HG03139 (cell line): ENCODE measurements at regions not wholly inside any gene's neighbourhood (a gene's known extent, or its start where the extent isn't known, plus 50 kb on each side); places are given as distances from the start of the nearest gene placed in this dataset.

Source experiments
- ATAC-seq: cut with Tn5 transposase; IDR thresholded peaks from one replicate; pipeline ENCODE4 v1.9.1; 2021; ENCODE audit not compliant: unreplicated experiment

DNA sequence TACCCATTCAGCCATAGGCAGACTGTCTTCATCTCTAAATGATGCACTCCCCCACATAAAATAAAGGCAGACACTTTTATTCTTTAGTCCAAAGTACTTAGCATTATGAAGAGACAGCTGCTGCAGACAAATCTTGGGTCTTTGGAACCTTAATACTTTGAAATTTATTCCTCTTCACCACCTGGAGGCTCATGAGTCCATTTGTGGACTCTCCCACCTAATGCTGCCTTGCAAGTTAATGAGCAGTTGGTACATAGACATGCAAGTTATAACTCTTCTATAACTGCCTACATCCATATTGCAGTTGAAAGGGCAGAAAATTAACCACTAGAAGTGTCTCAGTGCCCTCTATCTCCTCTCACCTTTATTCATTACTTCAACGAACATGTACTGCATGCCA is 118.6 kb upstream of the CPEB2 start:
- no peak for ATAC-seq

DNA sequence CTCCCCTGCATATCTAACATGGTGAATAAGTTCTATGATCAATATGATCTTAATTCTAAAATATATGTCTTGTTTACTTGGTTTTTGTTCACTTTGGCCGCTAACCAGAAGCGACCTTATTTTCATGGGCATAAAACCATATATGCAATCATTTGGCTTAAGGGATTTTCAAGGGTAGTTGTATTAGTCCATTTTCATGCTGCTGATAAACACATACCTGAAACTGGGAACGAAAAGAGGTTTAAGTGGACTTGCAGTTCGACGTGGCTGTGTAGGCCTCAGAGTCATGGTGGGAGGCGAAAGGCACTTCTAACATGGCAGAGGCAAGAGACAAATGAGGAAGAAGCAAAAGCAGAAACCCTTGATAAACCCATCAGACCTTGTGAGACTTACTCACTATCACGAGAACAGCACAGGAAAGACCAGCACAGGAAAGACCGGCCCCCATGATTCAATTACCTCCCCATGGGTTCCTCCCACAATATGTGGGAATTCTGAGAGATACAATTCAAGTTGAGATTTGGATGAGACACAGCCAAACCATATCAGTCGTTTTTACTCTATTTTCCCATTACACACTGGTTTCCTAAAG is 114.3 kb upstream of the CPEB2 start:
- no peak for ATAC-seq

DNA sequence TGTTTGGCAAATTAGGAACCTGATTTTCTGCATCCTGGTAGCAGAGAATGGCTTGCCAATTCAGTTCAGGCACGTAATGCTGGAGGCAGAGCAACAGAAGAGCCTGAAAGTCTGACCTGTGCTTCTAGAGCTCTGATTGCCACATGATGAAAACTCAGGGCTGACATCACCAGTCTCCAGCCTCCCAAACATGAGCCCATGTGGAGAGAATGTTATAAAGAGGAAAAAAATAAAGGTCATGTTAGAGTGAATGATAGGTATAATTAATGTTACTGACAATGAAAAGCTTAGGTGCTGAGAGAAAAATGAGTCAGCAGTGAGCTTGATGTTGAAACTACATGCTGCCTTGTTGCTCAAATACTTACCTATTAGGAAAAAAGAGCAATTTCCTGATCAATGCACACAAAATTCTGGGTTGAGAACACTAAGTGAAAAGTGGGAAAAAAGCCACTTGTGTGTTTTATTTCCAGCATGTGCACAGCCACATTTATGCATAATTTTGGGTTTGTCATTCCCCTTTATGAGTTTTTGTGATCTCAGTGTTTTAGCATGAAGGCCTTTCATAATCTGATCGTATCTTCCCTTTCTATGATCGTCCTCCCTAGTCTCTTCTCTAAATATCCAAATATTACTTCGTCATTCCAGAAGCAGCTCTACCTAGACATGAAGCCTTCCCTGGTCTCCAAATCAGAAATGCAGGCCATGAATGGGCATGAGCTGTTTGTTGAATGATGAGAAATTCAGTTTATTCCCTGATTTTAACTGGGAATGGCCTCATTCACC is 113.3 kb upstream of the CPEB2 start:
- ATAC-seq = no peak

DNA sequence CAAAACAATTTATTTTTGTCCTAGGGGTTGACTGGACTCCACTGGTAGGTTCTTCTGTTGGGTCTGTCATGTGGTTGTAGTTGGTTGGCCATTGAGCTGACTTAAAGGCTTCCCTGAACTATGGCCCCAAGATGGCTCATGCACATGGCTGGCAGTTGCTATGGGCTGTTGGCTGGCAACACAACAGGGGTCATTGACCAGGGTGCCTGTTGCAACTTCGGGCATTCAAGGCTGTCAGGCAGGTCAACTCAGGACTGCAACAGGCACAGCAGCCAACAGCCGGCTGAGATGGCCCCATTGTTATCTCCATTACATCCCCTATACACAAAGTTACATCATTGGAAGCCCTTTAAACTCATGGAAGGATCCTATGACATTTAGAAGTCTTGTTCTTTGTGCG is 109.7 kb upstream of the CPEB2 start:
- no peak for ATAC-seq

DNA sequence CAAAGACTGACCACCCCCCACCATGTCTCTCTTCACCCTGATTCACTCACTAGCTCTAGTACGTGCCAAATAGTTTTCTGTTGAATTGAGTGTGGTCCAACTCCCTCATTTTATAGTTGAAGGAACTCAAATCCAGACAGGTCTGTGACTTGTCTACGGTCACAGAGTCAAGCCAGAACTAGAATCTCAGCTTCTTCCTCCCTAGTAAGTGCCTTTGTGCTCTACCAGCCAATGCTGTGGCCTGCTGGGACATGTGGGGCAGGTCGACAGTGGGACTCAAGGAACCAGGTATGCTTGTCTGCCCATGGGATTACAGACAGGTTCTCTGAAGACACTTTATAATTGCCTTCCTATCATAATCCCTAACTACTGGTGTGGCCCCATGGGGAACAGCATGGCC is 108.6 kb upstream of the CPEB2 start:
- ATAC-seq = no peak

DNA sequence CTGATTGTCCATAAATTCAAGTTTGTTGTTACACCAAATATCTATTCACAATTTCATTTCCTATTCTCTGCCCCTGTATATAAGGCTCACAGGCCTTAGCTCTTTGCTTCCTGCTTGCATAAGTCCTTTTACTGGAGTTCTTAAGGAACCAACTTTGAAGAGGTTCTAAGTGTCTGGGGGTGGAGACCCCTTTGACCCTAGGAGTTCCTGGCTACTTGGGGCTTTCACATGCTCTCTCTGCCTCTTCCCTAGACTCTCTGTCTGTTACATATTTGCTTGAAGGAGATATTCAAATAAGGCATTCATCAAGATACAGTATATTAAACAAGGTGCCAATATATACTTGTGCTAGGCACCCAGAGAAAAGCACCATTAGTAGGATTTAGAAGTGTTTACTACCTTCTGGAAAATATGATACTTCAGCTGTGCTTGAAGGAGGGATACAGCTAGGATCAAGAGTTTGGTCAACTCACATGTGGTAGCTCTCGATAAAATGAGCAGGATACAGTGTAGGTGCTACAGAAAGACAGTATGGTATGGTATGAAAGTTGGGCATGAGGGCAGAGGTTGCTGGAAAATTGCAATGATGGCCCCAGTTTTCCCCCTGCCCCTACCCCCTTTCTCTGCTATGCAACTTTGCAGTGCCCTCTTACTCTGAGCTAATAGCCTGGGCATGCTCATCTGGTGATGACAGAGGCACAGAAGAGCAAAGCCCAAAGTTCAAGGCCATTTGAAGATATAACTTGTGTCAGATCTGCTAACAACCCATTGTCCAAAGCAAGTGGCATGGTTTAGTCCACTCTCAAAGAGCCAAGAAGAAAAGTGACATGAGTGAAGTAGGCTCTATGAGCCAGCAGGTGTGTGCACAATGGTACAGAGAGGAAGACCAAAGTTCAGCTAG is 107.6 kb upstream of the CPEB2 start:
- ATAC-seq = no peak

DNA sequence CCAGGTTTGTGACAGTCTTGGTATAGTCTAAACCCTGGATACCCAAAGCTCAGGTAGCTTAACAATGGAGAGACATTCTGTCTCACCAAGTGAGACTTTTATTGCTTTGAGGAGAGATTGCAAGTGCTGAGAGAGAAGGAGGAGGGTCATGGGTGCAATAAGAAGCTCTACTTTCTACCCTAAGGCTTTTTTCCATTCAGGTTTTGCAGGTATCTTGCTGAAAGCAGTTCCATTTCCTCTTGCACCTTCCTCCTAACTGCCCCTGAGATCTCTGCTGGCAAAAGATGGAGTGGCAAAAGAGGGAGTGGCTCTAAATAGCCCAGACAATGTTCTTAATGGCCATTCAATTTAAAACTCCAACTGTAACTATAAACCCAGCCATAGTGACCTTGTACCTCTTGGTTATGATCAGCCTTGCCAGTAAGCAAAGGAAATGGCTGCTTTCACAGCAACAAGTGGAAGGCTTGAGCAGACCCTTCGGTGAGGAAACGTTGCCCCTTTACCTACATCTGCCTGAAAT is 105.6 kb upstream of the CPEB2 start:
- no peak for ATAC-seq

DNA sequence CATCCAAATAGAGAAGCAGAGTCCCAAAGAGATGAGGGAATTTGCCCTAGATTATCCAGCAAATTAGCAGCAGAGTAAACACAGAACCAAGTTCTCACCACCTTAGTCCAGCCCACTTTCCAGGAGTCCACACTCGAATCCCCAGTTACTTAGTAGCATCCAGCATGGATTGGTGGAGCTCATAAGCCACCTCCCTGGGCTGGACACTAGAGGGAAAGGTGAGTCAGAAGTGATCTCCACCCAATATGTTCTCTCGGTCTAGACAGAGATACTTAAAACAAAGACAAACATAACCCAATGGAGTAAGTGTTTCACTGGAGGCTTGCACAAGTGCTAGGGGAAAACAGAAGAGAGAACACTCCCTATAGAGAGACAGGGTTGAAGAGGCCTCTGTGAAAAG is 105.1 kb upstream of the CPEB2 start:
- no peak for ATAC-seq

DNA sequence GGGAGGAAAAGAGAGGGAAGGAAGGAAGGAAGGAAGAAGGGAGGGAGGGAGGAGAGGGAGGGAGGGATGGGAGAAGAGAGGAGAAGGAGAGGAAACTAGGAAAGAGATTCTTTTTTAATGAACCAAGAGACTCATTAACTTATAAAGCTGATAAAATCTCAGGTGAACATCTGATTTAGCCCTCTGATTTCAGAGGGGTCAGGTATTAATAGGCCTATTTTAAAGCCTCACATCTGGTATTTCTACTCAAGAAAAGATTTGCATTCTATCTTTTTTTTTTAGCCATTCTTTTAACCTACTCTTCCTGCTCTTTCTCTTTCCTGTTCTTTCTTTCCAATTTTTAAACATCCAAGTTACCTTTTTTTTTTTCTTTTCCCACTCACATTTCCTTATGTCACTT is 103.3 kb upstream of the CPEB2 start:
- ATAC-seq = no peak

DNA sequence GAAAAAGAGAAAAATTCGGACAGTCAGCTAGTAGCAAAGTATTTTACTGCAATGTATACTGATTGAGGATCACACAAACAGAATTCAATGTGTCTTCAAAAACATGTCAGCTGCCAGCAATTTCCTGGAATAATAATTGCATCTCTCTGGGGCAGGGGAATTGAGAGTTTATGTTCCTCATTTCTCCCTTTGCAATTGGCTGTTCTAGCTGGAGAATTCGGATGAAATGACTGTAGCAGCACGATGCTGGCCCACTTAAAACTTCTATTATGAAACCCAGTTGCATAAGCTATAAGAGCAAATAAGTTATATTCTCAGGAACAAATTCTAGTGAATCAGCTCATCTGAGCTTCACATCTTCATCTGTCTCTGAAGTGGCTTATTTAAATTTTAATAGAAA is 99.9 kb upstream of the CPEB2 start:
- ATAC-seq = no peak

DNA sequence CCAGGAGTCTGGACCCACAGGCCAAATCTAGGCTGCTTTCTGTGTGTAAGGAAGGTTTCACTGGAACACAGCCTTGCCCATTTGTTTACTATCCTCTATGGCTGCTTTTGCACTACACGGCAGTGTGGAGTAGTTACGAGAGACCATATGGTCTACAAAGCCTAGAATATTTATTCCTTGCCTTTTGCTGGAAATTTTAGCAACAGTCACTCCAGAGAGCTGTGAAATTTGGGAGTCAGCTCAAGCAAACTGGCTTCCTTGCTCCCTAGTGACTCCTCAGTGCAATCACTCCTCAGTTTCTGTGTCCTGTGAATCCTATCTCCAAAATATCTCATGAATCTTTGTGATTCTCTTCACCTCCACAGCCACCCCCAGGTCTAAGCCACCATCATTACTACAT is 99.0 kb upstream of the CPEB2 start:
- no peak for ATAC-seq

DNA sequence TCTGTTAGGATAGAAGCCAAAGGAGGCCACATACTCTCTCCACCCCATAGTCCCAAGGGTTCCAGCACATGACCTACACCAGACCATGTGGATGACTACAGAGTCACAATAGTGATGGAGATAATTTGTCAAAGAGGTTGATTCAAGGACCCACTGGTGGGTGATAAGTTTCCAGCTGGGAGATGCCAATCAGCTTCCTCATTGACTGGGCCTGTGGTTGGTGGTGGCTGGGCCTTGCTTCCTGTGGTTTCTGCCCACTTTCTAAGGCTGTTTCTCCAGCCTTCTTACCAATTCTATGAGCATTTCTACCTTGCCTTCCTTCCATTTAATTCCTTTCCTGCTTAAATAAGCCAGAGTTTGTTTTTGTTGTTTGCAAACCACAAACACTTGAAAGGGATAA is 95.5 kb upstream of the CPEB2 start:
- no peak for ATAC-seq

DNA sequence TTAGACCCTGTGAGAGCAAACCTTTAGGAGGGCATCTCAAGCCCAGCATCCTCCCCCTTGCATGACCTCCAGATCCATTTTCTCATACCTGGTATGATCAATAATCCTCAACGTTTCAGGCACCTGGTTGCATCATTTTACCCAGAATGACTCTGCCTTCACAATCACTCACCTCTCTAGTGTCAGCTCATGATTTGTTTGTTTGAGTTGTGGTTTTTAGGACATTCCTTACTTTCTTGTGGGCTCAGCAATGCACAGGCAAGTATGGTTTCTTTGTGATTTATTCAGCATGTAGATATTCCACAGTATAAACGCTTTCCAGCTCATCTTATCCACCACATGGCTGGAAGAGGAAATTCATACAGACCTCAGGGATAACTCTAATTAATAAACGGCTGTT is 93.6 kb upstream of the CPEB2 start:
- ATAC-seq = no peak

DNA sequence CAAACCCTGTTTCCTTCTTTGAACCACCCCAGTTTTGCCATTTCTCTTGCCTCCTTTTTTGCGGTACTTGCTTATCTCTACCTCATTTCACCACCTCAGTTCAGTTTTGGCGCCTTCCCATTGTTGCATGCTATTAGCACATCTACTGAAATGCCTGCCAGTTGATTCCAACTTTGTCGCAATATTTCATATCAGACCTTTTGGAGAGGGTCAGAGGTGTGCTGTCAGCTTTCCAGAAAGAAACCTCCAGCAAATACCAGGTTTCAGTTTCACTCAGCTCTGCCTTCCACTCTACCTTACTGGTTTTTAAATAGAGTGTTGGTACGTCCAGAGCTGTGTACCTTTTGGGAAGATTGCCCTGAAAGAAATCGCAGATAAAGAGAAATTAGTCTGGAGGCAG is 91.9 kb upstream of the CPEB2 start:
- ATAC-seq = no peak

DNA sequence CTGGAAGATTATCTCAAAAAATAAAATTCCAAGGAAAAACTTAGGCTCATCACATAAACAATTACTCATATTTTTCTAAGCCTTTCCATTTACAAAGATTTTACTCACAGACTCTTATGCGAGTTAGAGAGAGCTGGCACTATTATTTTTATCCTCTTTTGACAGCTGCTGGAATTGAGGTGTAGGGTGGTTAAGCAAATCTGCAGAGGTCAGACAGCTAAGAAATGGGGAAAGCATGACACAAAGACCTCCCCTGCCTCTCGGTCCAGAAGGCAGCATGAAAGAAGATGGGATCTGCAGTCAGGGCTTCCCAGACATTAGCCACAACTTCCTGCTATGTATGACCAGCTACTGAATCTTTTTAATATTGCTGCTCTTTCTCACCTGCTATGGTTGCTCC is 89.9 kb upstream of the CPEB2 start:
- no peak for ATAC-seq

DNA sequence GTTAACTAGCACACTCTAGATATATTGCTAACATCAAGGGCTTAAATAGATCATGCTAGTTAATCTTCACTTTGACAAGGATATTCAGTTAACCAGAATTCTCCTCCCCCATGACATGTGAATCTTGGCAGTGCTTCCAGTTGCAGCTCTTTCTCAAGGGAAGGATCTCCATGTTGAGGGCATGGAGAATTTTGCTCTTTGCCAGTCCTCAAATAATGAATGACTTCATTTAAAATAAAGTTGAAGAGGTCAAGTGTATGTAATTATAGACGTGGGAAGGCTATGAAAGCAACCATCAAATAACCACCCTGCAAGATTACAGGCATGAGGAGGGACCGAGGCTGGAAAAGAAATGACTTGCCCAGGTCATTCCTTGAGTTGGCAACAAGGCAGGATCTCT is 87.3 kb upstream of the CPEB2 start:
- ATAC-seq = no peak

DNA sequence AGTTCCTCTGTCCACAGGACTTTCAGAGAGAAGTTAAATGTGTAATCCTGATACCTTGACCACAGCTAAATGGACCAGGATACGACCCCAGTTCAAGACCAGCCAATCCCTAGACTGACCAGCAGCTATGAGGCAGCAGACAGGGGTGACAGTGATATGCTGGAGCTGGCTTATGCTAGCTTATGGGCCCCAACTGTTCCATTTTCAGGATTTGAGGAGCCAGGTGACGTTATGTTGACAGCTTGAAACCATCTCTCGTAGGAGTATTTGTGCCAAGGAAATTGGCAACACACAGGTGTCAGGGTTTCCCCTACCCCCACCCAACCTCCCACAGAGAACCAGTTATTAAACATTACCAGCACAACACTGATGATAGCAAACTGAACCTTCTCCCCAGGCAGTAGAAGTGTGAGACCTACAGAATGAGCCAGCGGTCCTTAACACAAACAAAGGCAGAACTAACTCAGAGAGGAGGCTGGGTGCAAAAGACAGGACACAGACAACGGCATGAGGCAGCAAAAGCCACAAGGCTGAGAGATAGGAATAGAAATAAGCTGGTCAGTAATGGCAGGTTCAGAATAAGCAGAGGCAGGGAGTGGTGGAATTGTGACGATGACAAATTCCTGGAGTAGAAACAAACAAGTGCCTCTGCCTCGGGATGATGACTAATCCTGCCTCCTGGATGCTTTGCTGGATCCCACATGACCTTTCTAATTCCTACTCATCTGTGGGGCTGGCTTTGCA is 85.6 kb upstream of the CPEB2 start:
- no peak for ATAC-seq

DNA sequence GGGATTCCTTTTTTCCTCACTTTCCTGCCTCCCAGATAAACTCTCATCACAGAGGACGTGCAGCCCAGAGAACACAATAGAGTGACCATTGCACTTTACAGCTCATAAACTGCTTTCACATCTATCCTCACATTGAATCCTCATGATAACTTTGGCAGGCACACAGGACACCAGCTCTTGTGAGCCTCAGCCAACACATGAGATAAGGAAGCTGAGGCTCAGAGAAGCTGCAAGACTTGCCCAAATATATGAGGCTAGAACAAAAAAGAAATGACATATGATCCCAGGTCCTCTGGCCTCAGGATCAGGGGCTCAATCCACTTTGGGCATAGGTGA is 85.0 kb upstream of the CPEB2 start:
- no peak for ATAC-seq

DNA sequence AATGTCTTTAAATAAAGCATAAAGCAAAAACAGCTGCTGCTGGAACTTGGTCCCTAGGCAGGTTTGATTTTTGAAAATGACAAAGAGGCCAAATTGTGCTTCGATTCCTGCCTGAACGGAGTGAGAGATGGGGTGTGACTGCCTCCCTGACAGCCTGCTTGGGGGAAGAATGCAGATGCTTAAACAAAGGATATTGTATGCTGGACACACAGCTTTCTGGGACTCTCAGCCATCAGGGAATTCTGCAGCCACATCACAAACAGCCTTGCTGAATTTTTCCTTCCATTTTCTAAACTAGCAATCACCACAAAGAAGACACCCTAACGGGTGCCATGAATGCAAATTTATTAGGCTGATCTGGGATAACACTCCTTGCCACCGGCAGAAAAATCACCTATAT is 83.9 kb upstream of the CPEB2 start:
- no peak for ATAC-seq

DNA sequence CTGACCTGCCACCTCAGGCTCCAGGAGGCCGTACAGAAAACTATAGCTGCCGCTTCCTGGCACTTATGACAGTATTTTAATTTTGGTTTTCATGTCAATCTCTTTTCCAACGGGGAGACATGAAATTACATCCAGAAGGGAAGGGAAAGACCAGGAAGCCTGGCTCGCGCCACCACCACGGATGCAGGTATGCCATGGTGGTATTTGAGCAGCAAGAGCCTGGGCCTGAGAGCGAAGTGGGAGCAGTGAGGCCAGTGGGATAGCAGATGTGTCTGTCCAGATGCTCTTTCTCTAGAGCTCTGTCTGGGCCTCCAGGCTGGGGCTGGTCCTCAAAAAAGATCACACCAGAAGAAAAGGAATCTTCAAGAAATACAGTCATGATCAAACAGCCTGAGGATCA is 82.5 kb upstream of the CPEB2 start:
- ATAC-seq = no peak

DNA sequence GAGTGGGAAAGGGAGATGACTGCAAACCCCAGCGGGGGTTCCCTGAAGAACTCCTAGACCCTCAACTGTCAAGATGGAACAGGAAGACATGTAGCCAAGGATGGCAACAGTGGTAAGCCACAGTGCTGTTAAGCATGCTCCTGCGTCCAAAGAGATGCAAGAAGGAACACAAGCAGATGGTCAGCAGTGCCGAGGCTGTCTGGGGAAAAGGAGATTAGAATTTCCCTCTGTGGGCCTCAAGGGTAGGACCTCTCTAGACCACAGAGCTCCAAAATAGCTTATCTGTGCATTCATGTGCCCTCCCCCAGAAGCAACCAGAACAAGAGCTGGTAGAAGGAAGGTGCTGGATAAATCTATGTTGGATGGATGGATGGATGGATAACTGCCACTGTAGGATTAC is 82.0 kb upstream of the CPEB2 start:
- ATAC-seq = no peak
